SW 1271 (cell line): ENCODE measurements at regions not wholly inside any gene's neighbourhood (a gene's known extent, or its start where the extent isn't known, plus 50 kb on each side); places are given as distances from the start of the nearest gene placed in this dataset.

ENCODE experiments used
- DNase-seq, 2 experiments: peaks; one replicate each; lab custom pipeline; 2025; lab: John Stamatoyannopoulos, UW

GRCh38 chr1:221303623-221304022, 424.4 kb downstream of the HLX start:
- DNase-seq = no peak

DNA sequence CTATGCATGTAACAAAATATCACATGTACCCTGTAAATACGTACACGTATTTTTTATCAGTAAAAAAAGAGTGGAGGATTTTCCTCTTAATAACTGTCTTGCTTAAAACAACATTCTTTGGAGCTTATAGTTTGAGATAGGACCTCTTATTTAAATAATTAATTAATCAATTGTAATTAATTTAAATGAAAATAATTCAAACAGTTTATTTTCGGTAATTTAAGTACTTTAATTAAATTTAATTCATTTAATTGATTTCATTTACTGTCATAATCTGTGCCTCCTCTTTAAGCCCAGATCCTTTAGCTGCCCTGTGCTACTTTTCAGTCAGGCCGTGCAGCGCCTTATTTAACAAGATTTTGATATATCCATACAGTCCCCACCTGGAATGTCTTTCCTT, 427.0 kb downstream of the HLX start:
- no peak for DNase-seq

DNA sequence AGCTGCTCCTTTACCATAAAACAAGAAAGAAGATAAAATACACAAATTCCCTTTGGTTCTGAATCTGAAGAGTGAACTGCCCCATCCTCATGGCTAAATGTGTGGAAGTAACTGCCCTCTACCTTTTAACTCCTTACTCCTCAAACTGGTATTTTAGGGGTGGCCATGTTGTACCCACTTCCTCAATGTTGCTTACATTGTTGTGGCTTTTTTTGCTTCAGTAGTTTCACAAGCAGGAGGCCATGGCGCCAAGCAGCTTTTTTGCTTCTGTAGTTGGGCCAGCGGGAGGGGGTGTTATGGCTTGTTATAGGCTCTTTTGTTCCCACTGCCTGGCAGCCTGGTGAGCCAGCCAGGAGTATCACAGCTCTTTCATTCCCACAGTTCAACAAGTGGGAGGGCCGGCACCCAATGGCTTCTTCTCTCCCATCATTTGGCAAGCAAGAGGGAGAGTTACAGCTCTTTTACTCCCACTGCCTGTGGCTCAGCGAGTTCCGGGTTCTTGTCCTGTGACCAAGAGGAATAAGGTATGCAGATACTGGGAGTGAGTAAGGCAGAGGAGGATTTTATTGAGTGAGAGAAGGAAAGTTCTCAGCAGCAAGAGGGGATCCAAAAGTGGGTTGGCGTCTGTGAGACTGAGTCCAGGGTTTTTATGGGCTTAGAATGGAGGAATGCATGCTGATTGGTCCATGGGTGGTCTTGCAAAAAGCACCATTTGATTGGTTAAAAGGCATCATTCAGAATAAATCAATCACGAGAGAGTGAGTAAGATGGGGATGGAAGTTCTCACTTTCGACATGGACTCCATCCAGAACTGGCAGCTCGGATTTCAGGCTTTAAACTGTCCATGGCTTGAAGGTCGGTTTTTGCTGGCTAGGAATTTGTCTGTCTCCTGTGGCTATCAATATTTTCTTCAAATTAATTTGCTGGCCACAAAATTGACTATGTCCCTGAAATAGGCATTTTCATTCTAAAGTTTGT, 429.6 kb downstream of the HLX start:
- no peak for DNase-seq

DNA sequence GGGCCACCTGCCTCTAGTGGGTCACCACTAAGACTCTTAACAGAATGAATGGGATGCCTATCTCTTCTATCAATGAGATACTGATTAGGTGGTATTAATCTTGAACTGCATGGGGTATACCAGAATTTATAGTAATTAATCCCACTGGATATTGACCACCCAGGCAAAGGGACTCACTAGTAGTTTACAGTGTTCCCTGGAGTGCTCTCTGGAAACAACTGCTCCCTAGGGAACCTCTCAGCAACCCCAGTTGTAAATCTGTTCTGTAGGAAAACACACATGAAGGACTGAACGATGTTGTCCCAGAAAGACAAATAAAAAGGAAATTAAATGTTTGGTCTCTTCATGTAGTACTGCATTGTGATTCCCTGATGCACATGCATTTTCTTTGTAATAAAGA, 430.5 kb downstream of the HLX start:
- no peak for DNase-seq

DNA sequence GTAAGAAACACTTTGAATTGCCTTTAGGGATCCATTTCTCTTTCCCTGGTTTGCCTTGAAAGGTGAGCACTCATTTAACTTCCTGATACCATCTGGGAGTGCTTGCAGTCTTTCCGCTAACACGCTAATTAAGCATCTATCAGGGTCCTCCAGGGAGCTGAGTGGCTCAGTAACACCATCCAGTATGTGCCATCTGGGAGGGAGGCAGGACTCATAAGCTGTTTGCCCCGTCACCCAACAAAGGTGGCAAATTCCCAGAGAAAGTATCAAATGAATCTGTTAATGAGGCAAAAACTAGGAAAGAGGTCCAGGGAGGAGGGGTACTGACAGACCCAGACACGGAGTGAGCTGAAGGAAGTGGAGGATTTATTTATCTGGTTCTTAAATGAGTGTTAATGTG, 430.9 kb downstream of the HLX start:
- no peak for DNase-seq

- DNase-seq = no peak
Measured at GRCh38 chr1:221315330-221315729, 426.6 kb downstream of the DUSP10 start.

- no peak for DNase-seq
Measured at GRCh38 chr1:221316491-221317056, 425.3 kb downstream of the DUSP10 start.

- DNase-seq = no peak
Measured at GRCh38 chr1:221317537-221317936, 424.4 kb downstream of the DUSP10 start.

GRCh38 chr1:221327954-221328353, 413.9 kb downstream of the DUSP10 start:
- no peak for DNase-seq

GRCh38 chr1:221328371-221328770, 413.5 kb downstream of the DUSP10 start:
- DNase-seq = no peak

- no peak for DNase-seq
Measured at GRCh38 chr1:221331273-221332183, 410.4 kb downstream of the DUSP10 start.

GRCh38 chr1:221334062-221334461, 407.8 kb downstream of the DUSP10 start:
- no peak for DNase-seq

DNA sequence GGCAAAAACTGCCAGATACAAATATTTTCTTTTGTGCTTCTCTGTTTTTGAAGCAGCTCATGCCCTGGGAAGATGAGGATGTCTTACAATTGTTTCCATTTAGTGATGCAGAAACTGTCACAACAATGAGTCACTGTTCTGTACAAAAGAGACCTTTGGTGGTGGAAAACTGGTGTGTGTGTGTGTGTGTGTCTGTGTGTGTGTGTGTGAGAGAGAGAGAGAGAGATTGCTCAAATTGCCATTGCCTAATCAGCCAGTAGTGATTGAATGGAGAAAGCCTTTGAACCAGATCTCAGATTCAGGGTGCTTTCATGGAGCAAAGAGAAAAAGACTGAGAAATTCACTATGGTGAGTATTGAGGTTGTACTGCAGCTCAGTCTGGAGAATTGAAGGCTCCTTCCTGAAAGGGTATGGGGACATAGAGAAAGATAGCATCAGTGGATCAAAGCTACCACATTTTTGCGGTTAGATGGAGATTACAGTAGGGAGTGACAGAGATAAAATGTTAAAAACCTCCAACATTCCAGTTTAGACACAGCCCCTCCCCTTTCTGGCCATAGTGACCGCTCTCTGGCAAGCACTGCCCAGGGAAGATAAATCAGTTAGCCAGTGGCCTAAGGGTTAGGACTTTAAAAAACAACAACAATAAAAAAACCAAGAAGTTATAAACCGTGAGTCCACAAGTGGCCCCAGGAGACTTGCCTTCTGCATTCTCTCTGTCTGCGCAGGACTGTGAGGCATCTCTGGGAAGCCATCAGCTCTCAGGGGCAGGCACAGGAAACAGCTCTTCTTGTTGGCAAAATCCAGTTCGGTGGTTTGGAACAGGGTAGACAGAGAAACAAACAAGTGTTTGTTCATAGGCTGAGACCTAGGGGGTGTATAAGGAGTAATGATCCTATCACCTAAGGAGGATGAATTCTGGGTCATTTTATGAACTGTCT, 406.5 kb downstream of the DUSP10 start:
- no peak for DNase-seq

- no peak for DNase-seq
Measured at GRCh38 chr1:221336126-221336525, 405.8 kb downstream of the DUSP10 start.

GRCh38 chr1:221337106-221337505, 404.8 kb downstream of the DUSP10 start:
- no peak for DNase-seq

- DNase-seq = no peak
Measured at GRCh38 chr1:221343136-221343535, 398.8 kb downstream of the DUSP10 start.

GRCh38 chr1:221343607-221344006, 398.3 kb downstream of the DUSP10 start:
- no peak for DNase-seq

DNA sequence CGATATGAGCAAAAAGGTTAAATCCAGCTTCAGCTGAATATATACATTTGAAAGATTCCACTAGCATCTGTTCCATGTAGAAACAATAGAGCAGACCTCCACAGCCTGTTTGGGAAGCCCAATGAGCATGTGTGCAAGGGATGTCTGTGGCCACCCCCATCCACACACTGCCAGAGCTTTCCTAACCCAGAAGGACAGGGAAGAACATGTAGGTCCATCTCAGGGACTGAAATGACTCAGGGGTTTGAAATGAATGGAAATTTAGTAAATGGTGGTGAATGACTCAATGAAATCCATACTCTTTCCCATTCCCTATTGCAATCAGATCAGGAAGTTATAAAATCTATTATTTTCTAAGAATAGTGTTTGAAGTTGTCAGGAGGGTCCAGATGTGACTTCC, 397.2 kb downstream of the DUSP10 start:
- DNase-seq = no peak

DNA sequence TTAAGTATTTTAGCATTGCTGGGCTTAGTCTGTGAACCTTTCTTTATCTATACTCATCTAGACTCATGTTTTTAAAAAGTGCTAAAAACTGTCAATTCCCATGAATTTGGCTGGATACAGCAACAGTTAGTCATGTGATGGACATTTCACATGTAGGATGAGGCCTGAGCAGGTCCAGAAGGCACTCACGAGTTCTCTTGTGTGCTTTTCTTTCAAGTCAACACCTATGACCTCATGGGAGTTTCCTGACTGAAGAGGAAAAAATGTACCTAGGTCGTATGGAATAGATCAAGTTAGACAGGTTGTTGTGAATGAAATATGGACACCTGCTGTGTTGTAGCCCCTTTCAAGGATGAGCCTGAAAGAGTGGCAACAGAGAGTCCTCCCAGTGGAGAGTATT, 394.2 kb downstream of the DUSP10 start:
- DNase-seq = no peak

DNA sequence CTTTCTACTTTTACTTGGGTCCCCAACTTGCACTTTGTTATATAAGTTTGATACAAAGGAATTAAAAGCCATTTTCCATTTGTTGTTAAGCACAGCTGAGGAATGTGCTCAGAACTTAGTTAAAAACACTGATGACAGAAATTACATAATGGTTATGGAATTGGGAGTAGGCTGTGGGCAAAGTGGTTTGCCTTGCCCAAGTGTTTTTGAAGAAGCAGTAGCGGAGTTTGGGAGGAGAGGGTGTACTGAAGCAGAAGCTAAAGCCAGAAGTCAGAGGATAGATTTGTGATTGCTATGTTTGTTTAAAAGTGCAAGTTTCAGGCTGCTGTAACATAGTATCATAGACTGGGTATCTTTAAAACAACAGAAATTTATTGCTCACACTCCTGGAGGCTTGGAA, 391.8 kb downstream of the DUSP10 start:
- DNase-seq = no peak

DNA sequence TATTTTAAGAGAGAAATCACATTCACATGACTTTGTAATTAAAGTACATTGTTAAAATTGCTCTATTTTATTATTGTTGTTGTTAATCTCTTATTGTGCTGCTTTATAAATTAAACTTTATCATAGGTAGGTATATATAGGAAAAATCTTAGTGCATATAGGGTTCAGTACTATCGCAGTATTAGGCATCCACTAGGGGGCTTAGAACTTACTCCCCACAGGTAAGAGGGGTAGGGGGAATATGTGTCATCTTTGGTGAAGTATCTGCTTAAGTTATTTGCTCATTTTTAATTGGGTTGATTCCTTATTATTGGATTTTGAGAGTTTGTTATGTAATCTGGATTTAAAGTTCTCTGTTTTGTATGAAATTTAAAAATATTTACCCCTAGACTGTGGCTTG, 385.2 kb downstream of the DUSP10 start:
- no peak for DNase-seq
